H9 (cell line): ENCODE measurements at regions not wholly inside any gene's neighbourhood (a gene's known extent, or its start where the extent isn't known, plus 50 kb on each side); places are given as distances from the start of the nearest gene placed in this dataset.

Source experiments
- DNase-seq: peaks from one replicate; pipeline ENCODE4 v3.0.0-alpha.2; 2017
- H2AFZ ChIP-seq: one replicate; pipeline ENCODE4 v1.6.1; 2013; ENCODE audit warnings: mild to moderate bottlenecking, low read length, control low read depth, moderate library complexity
- H2AK5ac ChIP-seq: 2 replicates; pipeline ENCODE4 v1.6.1; 2013; ENCODE audit warnings: low read length, control low read depth, mixed read lengths; ENCODE audit not compliant: insufficient read length
- H2BK120ac ChIP-seq: one replicate; pipeline ENCODE4 v1.6.1; 2013; ENCODE audit warnings: low read depth, mild to moderate bottlenecking, low read length, control low read depth, inconsistent platforms; ENCODE audit not compliant: poor library complexity, severe bottlenecking
- H2BK12ac ChIP-seq: 2 replicates; pipeline ENCODE4 v1.6.1; 2013; ENCODE audit warnings: low read length, control low read depth, mixed read lengths, low read depth; ENCODE audit not compliant: insufficient read length
- H2BK15ac ChIP-seq: 2 replicates; pipeline ENCODE4 v1.6.1; 2013; ENCODE audit warnings: low read depth, low read length, control low read depth
- H2BK20ac ChIP-seq: one replicate; pipeline ENCODE4 v1.6.1; 2013; ENCODE audit warnings: low read depth, mild to moderate bottlenecking, low read length, control low read depth, inconsistent platforms; ENCODE audit not compliant: poor library complexity, severe bottlenecking
- H2BK5ac ChIP-seq: 2 replicates; pipeline ENCODE4 v1.6.1; 2013; ENCODE audit warnings: low read length, control low read depth, mixed read lengths; ENCODE audit not compliant: insufficient read length
- H3K14ac ChIP-seq: 2 replicates; pipeline ENCODE4 v1.6.1; 2013; ENCODE audit warnings: low read length, control low read depth; ENCODE audit not compliant: insufficient read depth
- H3K18ac ChIP-seq: 2 replicates; pipeline ENCODE4 v1.6.1; 2013; ENCODE audit warnings: low read depth, mild to moderate bottlenecking, mixed read lengths, low read length, control low read depth; ENCODE audit not compliant: insufficient read length
- H3K23ac ChIP-seq: 2 replicates; pipeline ENCODE4 v1.6.1; 2013; ENCODE audit warnings: low read length, control low read depth, mixed read lengths, low read depth; ENCODE audit not compliant: insufficient read length
- H3K23me2 ChIP-seq: 2 replicates; pipeline ENCODE4 v1.6.1; 2013; ENCODE audit warnings: low read depth, mild to moderate bottlenecking, mixed read lengths, low read length, control low read depth; ENCODE audit not compliant: insufficient read length, poor library complexity, severe bottlenecking
- H3K27ac ChIP-seq: 2 replicates; pipeline ENCODE4 v1.5.1; 2013; ENCODE audit warnings: low read length, control low read depth, mixed read lengths, low read depth; ENCODE audit not compliant: insufficient read length
- H3K27me3 ChIP-seq: 2 replicates; pipeline ENCODE4 v1.6.1; 2013; ENCODE audit warnings: low read length, control low read depth, inconsistent platforms; ENCODE audit not compliant: insufficient read depth
- H3K4ac ChIP-seq: 2 replicates; pipeline ENCODE4 v1.6.1; 2013; ENCODE audit warnings: low read depth, mild to moderate bottlenecking, control low read depth, inconsistent platforms, low read length, moderate library complexity
- H3K4me1 ChIP-seq: 2 replicates; pipeline ENCODE4 v1.6.1; 2013; ENCODE audit warnings: low read length, control low read depth, inconsistent platforms; ENCODE audit not compliant: insufficient read depth
- H3K4me2 ChIP-seq: 2 replicates; pipeline ENCODE4 v1.6.1; 2013; ENCODE audit warnings: low read length, control low read depth, mixed read lengths; ENCODE audit not compliant: insufficient read length, insufficient read depth
- H3K56ac ChIP-seq: 2 replicates; pipeline ENCODE4 v1.6.1; 2013; ENCODE audit warnings: low read depth, mild to moderate bottlenecking, mixed read lengths, low read length, control low read depth; ENCODE audit not compliant: insufficient read length
- H3K79me1 ChIP-seq: 2 replicates; pipeline ENCODE4 v1.6.1; 2013; ENCODE audit warnings: low read depth, mild to moderate bottlenecking, moderate library complexity, low read length, control low read depth, inconsistent platforms; ENCODE audit not compliant: insufficient read depth, poor library complexity, severe bottlenecking
- H3K79me2 ChIP-seq: 2 replicates; pipeline ENCODE4 v1.6.1; 2013; ENCODE audit warnings: low read length, control low read depth, inconsistent platforms; ENCODE audit not compliant: insufficient read depth
- H3K9ac ChIP-seq: 2 replicates; pipeline ENCODE4 v1.6.1; 2013; ENCODE audit warnings: low read length, control low read depth, mixed read lengths; ENCODE audit not compliant: insufficient read length; ENCODE audit errors: extremely low read depth
- H3K9me3 ChIP-seq: one replicate; pipeline ENCODE4 v1.6.1; 2013; ENCODE audit warnings: low read depth, low read length, inconsistent platforms; ENCODE audit not compliant: control insufficient read depth
- H3T11ph ChIP-seq: one replicate; pipeline ENCODE4 v1.6.1; 2013; ENCODE audit warnings: mild to moderate bottlenecking, low read length, control low read depth, inconsistent platforms
- H4K20me1 ChIP-seq: one replicate; pipeline ENCODE4 v1.6.1; 2013; ENCODE audit not compliant: control insufficient read depth, insufficient read length, insufficient read depth
- H4K5ac ChIP-seq: 2 replicates; pipeline ENCODE4 v1.6.1; 2013; ENCODE audit warnings: low read depth, mild to moderate bottlenecking, mixed read lengths, low read length, control low read depth; ENCODE audit not compliant: insufficient read length
- H4K8ac ChIP-seq: replicated peaks from 2 replicates; pipeline ENCODE4 v1.6.1; 2013; ENCODE audit warnings: low read length, control low read depth, mixed read lengths, low read depth; ENCODE audit not compliant: insufficient read length
- H4K91ac ChIP-seq: 2 replicates; pipeline ENCODE4 v1.6.1; 2013; ENCODE audit warnings: low read depth, mild to moderate bottlenecking, moderate library complexity, mixed read lengths, low read length, control low read depth; ENCODE audit not compliant: insufficient read length
- H3K27ac Mint-ChIP-seq, 3 experiments: 2 replicates in 2 of 3; 3 replicates in 1 of 3; pipeline ENCODE4 v1.8.0; 2020 to 2021; ENCODE audit warnings: mixed read lengths in 3 of 3, mild to moderate bottlenecking in 1 of 3, moderate library complexity in 1 of 3
- H3K27me3 Mint-ChIP-seq: 2 replicates; pipeline ENCODE4 v1.8.0; 2021; ENCODE audit warnings: low read depth, mild to moderate bottlenecking, moderate library complexity, mixed read lengths
- H3K36me3 Mint-ChIP-seq, 3 experiments: 2 replicates in 2 of 3; 3 replicates in 1 of 3; pipeline ENCODE4 v1.8.0; 2020 to 2021; ENCODE audit warnings: low read depth in 3 of 3, mixed read lengths in 3 of 3; ENCODE audit not compliant: insufficient read depth in 1 of 3
- H3K4me1 Mint-ChIP-seq, 2 experiments: 2 replicates each; pipeline ENCODE4 v1.8.0; 2020; ENCODE audit warnings: mixed read lengths in 2 of 2
- H3K4me3 Mint-ChIP-seq, 2 experiments: 2 replicates in 1 of 2; 3 replicates in 1 of 2; pipeline ENCODE4 v1.8.0; 2020 to 2021; ENCODE audit warnings: mild to moderate bottlenecking in 2 of 2, mixed read lengths in 2 of 2, moderate library complexity in 1 of 2
- H3K9me3 Mint-ChIP-seq, 2 experiments: 2 replicates in 1 of 2; 3 replicates in 1 of 2; pipeline ENCODE4 v1.8.0; 2020; ENCODE audit warnings: mild to moderate bottlenecking in 2 of 2, mixed read lengths in 2 of 2, moderate library complexity in 1 of 2
- WGBS: extraction: QIAGEN DNeasy Blood & Tissue Kit; methylation state at CpG from one replicate; pipeline ENCODE4 v1.1.7; 2013; ENCODE audit warnings: missing lambda C conversion rate, low lambda C conversion rate, mixed read lengths; ENCODE audit not compliant: insufficient read length; ENCODE audit errors: extremely low coverage; 5-methylcytosine and 5-hydroxymethylcytosine counted together
- TF ChIP-seq, protein P1 (sequence below): fragments of 200-600 bp; sonication (generic); conservative IDR thresholded peaks from 3 replicates; pipeline ENCODE4 v1.8.0; 2021; ENCODE audit warnings: antibody characterized with exemption, mild to moderate bottlenecking

DNA sequence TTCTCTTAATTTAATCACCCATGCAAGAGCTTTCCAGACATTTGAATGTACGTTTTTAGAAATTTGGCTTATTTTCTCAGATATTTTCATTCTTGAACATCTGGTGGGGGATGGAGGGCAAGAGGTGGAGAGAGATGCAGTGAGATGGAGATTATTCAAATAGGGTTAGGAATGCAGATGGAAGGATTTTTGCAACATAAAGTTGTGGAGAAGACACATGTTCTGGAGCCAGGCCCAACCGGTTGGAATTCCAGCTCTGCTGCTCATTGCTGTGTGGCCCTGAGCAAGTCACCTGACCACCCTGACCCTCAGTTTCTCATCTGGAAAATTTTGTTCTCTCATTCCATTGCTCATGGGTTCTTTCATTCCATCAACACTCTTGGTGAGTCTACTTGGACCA, 66.9 kb downstream of the IRX3 start:
- H3K36me3 Mint-ChIP-seq: no peaks in the 10 kb centered on the region
- TF ChIP-seq, protein P1, sequence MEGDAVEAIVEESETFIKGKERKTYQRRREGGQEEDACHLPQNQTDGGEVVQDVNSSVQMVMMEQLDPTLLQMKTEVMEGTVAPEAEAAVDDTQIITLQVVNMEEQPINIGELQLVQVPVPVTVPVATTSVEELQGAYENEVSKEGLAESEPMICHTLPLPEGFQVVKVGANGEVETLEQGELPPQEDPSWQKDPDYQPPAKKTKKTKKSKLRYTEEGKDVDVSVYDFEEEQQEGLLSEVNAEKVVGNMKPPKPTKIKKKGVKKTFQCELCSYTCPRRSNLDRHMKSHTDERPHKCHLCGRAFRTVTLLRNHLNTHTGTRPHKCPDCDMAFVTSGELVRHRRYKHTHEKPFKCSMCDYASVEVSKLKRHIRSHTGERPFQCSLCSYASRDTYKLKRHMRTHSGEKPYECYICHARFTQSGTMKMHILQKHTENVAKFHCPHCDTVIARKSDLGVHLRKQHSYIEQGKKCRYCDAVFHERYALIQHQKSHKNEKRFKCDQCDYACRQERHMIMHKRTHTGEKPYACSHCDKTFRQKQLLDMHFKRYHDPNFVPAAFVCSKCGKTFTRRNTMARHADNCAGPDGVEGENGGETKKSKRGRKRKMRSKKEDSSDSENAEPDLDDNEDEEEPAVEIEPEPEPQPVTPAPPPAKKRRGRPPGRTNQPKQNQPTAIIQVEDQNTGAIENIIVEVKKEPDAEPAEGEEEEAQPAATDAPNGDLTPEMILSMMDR: no peak
- no peak overlapping the region for H3K14ac ChIP-seq
- H2BK15ac ChIP-seq: no peak overlapping the region
- no peaks in the 10 kb centered on the region for H3K9me3 ChIP-seq
- no peak overlapping the region for H4K8ac ChIP-seq
- no peak overlapping the region for H3K4ac ChIP-seq
- H3K79me1 ChIP-seq: no peaks in the 10 kb centered on the region
- no peak overlapping the region for H2AK5ac ChIP-seq
- H4K20me1 ChIP-seq: no peaks in the 10 kb centered on the region
- H2BK12ac ChIP-seq: no peak overlapping the region
- no peaks in the 10 kb centered on the region for H3K4me1 ChIP-seq
- H4K5ac ChIP-seq: no peak overlapping the region
- no peak overlapping the region for H2BK120ac ChIP-seq
- no peak overlapping the region for H3T11ph ChIP-seq
- H2BK20ac ChIP-seq: no peak overlapping the region
- H3K56ac ChIP-seq: no peak overlapping the region
- H3K23me2 ChIP-seq: no peaks in the 10 kb centered on the region
- H3K4me3 Mint-ChIP-seq: no peak overlapping the region
- no peak overlapping the region for H3K18ac ChIP-seq
- H3K9ac ChIP-seq: no peak overlapping the region
- H3K27me3 Mint-ChIP-seq: peaks cover 4% of the 10 kb centered on the region
- no peak for DNase-seq
- no peak overlapping the region for H3K23ac ChIP-seq
- H3K4me2 ChIP-seq: no peak overlapping the region
- no peak overlapping the region for H3K27ac ChIP-seq
- no peaks in the 10 kb centered on the region for H3K9me3 Mint-ChIP-seq
- no peaks in the 10 kb centered on the region for H3K79me2 ChIP-seq
- no peak overlapping the region for H3K27ac Mint-ChIP-seq
- no CpG with 5 or more reads among the region's 2 CpGs for WGBS
- H3K4me1 Mint-ChIP-seq: no peaks in the 10 kb centered on the region
- H3K27me3 ChIP-seq: no peaks in the 10 kb centered on the region
- H4K91ac ChIP-seq: no peak overlapping the region
- no peak overlapping the region for H2AFZ ChIP-seq
- no peak overlapping the region for H2BK5ac ChIP-seq
